ENCODE measurements at regions not wholly inside any gene's neighbourhood (a gene's known extent, or its start where the extent isn't known, plus 50 kb on each side); places are given as distances from the start of the nearest gene placed in this dataset.

DNA sequence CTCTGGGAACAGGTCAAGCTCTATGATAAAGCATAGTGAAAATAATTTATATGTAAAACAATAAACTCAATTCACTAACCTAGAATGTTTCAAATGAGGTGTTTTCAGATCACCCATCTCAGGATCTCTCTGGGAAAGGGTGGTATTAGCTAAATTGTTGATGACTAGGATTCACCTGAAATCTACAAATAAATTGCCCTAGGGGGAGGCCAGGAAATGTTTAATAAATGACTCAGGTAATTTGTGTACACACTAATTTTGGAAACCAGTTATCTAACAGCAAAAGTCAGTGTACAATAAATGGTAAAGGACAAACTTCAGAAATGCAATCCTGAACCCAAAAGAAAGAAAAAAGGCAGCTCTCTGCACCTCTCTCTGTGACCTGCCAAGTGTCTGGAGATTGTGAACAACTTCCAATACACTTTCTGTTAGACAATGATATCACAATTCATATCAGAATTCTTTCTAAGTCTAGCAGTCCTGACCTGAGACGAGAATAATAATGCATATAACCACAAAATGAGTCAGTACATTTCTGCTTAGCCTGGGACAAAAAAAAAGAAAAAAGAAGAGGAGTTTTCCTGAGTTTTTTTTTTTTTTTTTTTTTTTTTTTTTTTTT, 760.0 kb downstream of the EPHA4 start:
- no peaks in the 10 kb centered on the region for H3K27me3 ChIP-seq (ENCODE audit: control insufficient read depth in 1 of 2, insufficient read depth in 1 of 2, low read length in 2 of 2)
- no peak overlapping the region for H3K18ac ChIP-seq (ENCODE audit: low read depth in 1 of 2, low read length in 2 of 2)
- H2AK5ac ChIP-seq (ENCODE audit: low read length, severe bottlenecking) = no peak overlapping the region
- H4K8ac ChIP-seq (ENCODE audit: low read length) = no peak overlapping the region
- H3K23ac ChIP-seq (ENCODE audit: low read length in 2 of 2) = no peak overlapping the region
- H3K4me1 ChIP-seq (ENCODE audit: control insufficient read depth, insufficient read depth, low read depth, low read length) = no peaks in the 10 kb centered on the region
- no peaks in the 10 kb centered on the region for H3K79me1 ChIP-seq (replicated peaks; ENCODE audit: low read length, poor library complexity, severe bottlenecking)
- no peak overlapping the region for H3K4me3 ChIP-seq (ENCODE audit: insufficient read depth in 1 of 2, low read depth in 1 of 2, low read length in 2 of 2)
- no peak overlapping the region for H2AFZ ChIP-seq (ENCODE audit: low read depth, low read length)
- no peak overlapping the region for H2BK15ac ChIP-seq (ENCODE audit: low read depth, poor library complexity, severe bottlenecking)
- no peak overlapping the region for H2BK12ac ChIP-seq (ENCODE audit: low read length in 2 of 2)
- no peak overlapping the region for H3K9ac ChIP-seq (ENCODE audit: low read length)
- DNase-seq = peak; percentile 6
- H3K36me3 ChIP-seq (ENCODE audit: control insufficient read depth in 1 of 2, insufficient read depth in 2 of 2, low read depth in 1 of 2, low read length in 2 of 2) = no peaks in the 10 kb centered on the region
- H2BK120ac ChIP-seq (ENCODE audit: low read depth, low read length) = no peak overlapping the region
- H4K91ac ChIP-seq (ENCODE audit: low read length) = no peak overlapping the region
- H3K9me3 ChIP-seq (ENCODE audit: control insufficient read depth, low read length) = no peaks in the 10 kb centered on the region
- H3K27ac ChIP-seq (ENCODE audit: low read length, poor library complexity, severe bottlenecking) = no peak overlapping the region
- no peak overlapping the region for H3K14ac ChIP-seq (ENCODE audit: low read length in 2 of 2)
- no CpG with 5 or more reads among the region's 1 CpG for whole genome bisulfite sequencing
- no peak overlapping the region for H2BK5ac ChIP-seq (ENCODE audit: low read depth, low read length, poor library complexity, severe bottlenecking)
- no peak overlapping the region for H3K4me2 ChIP-seq (ENCODE audit: low read length, poor library complexity, severe bottlenecking)
- no peak overlapping the region for H3K4ac ChIP-seq (ENCODE audit: low read depth in 1 of 2, low read length in 2 of 2)

DNA sequence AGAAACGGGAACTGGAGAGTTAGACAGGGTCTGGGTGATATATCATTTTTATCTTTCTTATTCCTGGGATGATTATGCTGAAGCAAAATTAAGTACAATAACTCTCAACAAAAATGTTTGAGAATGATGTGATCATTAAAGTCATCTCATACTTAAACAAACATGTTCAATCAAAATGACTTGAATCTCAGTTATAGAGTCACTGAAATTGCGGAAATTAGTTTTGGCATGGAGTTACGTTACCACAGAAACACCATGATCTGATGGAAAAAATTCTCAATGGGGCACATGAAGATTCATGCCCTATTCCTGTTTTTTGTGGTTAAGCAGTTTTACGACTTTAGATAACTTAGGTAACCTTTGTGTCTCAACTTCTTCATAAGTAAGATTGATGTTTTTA, 757.7 kb downstream of the EPHA4 start:
- no peak overlapping the region for H2BK15ac ChIP-seq (ENCODE audit: low read depth, poor library complexity, severe bottlenecking)
- H3K4me3 ChIP-seq (ENCODE audit: insufficient read depth in 1 of 2, low read depth in 1 of 2, low read length in 2 of 2) = no peak overlapping the region
- no peak overlapping the region for H4K91ac ChIP-seq (ENCODE audit: low read length)
- H3K36me3 ChIP-seq (ENCODE audit: control insufficient read depth in 1 of 2, insufficient read depth in 2 of 2, low read depth in 1 of 2, low read length in 2 of 2) = no peaks in the 10 kb centered on the region
- 50% methylated on average over 2 of the region's 4 CpGs for WGBS
- H3K18ac ChIP-seq (ENCODE audit: low read depth in 1 of 2, low read length in 2 of 2) = no peak overlapping the region
- H3K4me2 ChIP-seq (ENCODE audit: low read length, poor library complexity, severe bottlenecking) = no peak overlapping the region
- H3K27me3 ChIP-seq (ENCODE audit: control insufficient read depth in 1 of 2, insufficient read depth in 1 of 2, low read length in 2 of 2) = no peaks in the 10 kb centered on the region
- no peak overlapping the region for H2BK5ac ChIP-seq (ENCODE audit: low read depth, low read length, poor library complexity, severe bottlenecking)
- H2BK120ac ChIP-seq (ENCODE audit: low read depth, low read length) = no peak overlapping the region
- no peak overlapping the region for H3K27ac ChIP-seq (ENCODE audit: low read length, poor library complexity, severe bottlenecking)
- H3K9ac ChIP-seq (ENCODE audit: low read length) = no peak overlapping the region
- H3K9me3 ChIP-seq (ENCODE audit: control insufficient read depth, low read length) = no peaks in the 10 kb centered on the region
- no peak overlapping the region for H3K4ac ChIP-seq (ENCODE audit: low read depth in 1 of 2, low read length in 2 of 2)
- H3K14ac ChIP-seq (ENCODE audit: low read length in 2 of 2) = no peak overlapping the region
- no peak overlapping the region for H4K8ac ChIP-seq (ENCODE audit: low read length)
- DNase-seq = no peak
- H2BK12ac ChIP-seq (ENCODE audit: low read length in 2 of 2) = no peak overlapping the region
- no peak overlapping the region for H2AFZ ChIP-seq (ENCODE audit: low read depth, low read length)
- no peaks in the 10 kb centered on the region for H3K79me1 ChIP-seq (replicated peaks; ENCODE audit: low read length, poor library complexity, severe bottlenecking)
- H2AK5ac ChIP-seq (ENCODE audit: low read length, severe bottlenecking) = no peak overlapping the region
- no peak overlapping the region for H3K23ac ChIP-seq (ENCODE audit: low read length in 2 of 2)
- no peaks in the 10 kb centered on the region for H3K4me1 ChIP-seq (ENCODE audit: control insufficient read depth, insufficient read depth, low read depth, low read length)

DNA sequence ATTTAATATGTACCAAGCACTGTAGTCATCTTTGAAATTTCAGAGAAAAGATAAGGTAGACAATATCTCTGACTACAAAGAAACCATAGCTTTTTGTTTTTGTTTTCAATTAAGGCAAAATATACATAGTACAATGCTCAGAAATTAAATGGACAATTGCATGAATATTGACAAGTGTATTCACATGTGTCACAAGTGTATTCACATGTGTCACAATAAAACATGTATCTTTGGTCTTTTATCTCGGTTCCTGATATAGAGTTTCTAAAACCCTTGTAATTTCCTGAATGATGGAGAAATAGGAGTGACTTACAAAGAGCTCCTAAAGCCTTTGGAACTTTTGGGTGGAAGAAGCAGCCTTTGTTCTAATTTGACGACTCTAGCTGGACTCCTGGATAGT, 756.4 kb downstream of the EPHA4 start:
- no peak for DNase-seq
- Histone ChIP-seq H3K4me3 (ENCODE audit: insufficient read depth in 1 of 2, low read depth in 1 of 2, low read length in 2 of 2) (no peak overlapping the region), H3K18ac (ENCODE audit: low read depth in 1 of 2, low read length in 2 of 2) (no peak overlapping the region), H2BK15ac (ENCODE audit: low read depth, poor library complexity, severe bottlenecking) (no peak overlapping the region), H3K79me1 (replicated peaks; ENCODE audit: low read length, poor library complexity, severe bottlenecking) (no peaks in the 10 kb centered on the region), H2BK5ac (ENCODE audit: low read depth, low read length, poor library complexity, severe bottlenecking) (no peak overlapping the region), H2AK5ac (ENCODE audit: low read length, severe bottlenecking) (no peak overlapping the region), H3K36me3 (ENCODE audit: control insufficient read depth in 1 of 2, insufficient read depth in 2 of 2, low read depth in 1 of 2, low read length in 2 of 2) (no peaks in the 10 kb centered on the region), H2BK120ac (ENCODE audit: low read depth, low read length) (no peak overlapping the region), H3K9me3 (ENCODE audit: control insufficient read depth, low read length) (no peaks in the 10 kb centered on the region), H3K4ac (ENCODE audit: low read depth in 1 of 2, low read length in 2 of 2) (no peak overlapping the region), H2BK12ac (ENCODE audit: low read length in 2 of 2) (no peak overlapping the region), H2AFZ (ENCODE audit: low read depth, low read length) (no peak overlapping the region), H3K14ac (ENCODE audit: low read length in 2 of 2) (no peak overlapping the region), H3K9ac (ENCODE audit: low read length) (no peak overlapping the region), H4K91ac (ENCODE audit: low read length) (no peak overlapping the region), H3K4me1 (ENCODE audit: control insufficient read depth, insufficient read depth, low read depth, low read length) (no peaks in the 10 kb centered on the region), H3K23ac (ENCODE audit: low read length in 2 of 2) (no peak overlapping the region), H3K27ac (ENCODE audit: low read length, poor library complexity, severe bottlenecking) (no peak overlapping the region), H3K4me2 (ENCODE audit: low read length, poor library complexity, severe bottlenecking) (no peak overlapping the region), H4K8ac (ENCODE audit: low read length) (no peak overlapping the region), H3K27me3 (ENCODE audit: control insufficient read depth in 1 of 2, insufficient read depth in 1 of 2, low read length in 2 of 2) (no peaks in the 10 kb centered on the region)
- 88% methylated on average over 1 of the region's 2 CpGs for WGBS

DNA sequence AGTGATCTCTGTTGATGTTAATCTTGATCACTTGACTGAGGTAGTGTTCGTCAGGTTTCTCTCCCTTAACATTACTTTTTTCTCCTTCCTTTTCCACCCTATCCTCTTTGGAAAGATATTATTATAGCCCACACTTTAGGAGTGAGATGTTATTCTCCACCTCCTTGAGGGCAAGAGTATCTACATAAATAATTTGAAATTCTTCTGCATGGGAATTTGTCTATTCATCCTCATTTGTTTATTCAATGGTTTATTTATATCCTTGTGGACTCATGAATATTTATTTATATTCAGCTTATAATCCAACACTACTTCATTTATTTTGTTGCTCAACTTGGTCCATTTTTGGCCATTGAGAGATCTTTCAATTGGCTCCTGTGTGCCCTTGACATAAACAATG, 750.4 kb downstream of the EPHA4 start:
- Histone ChIP-seq H3K14ac (ENCODE audit: low read length in 2 of 2) (no peak overlapping the region), H2BK12ac (ENCODE audit: low read length in 2 of 2) (no peak overlapping the region), H2AK5ac (ENCODE audit: low read length, severe bottlenecking) (no peak overlapping the region), H3K4me3 (ENCODE audit: insufficient read depth in 1 of 2, low read depth in 1 of 2, low read length in 2 of 2) (no peak overlapping the region), H3K27ac (ENCODE audit: low read length, poor library complexity, severe bottlenecking) (no peak overlapping the region), H3K4me1 (ENCODE audit: control insufficient read depth, insufficient read depth, low read depth, low read length) (no peaks in the 10 kb centered on the region), H3K9me3 (ENCODE audit: control insufficient read depth, low read length) (no peaks in the 10 kb centered on the region), H3K36me3 (ENCODE audit: control insufficient read depth in 1 of 2, insufficient read depth in 2 of 2, low read depth in 1 of 2, low read length in 2 of 2) (no peaks in the 10 kb centered on the region), H2BK5ac (ENCODE audit: low read depth, low read length, poor library complexity, severe bottlenecking) (no peak overlapping the region), H3K18ac (ENCODE audit: low read depth in 1 of 2, low read length in 2 of 2) (no peak overlapping the region), H2BK120ac (ENCODE audit: low read depth, low read length) (no peak overlapping the region), H2AFZ (ENCODE audit: low read depth, low read length) (no peak overlapping the region), H4K8ac (ENCODE audit: low read length) (no peak overlapping the region), H3K4me2 (ENCODE audit: low read length, poor library complexity, severe bottlenecking) (no peak overlapping the region), H3K9ac (ENCODE audit: low read length) (no peak overlapping the region), H3K79me1 (replicated peaks; ENCODE audit: low read length, poor library complexity, severe bottlenecking) (no peaks in the 10 kb centered on the region), H3K23ac (ENCODE audit: low read length in 2 of 2) (no peak overlapping the region), H4K91ac (ENCODE audit: low read length) (no peak overlapping the region), H2BK15ac (ENCODE audit: low read depth, poor library complexity, severe bottlenecking) (no peak overlapping the region), H3K4ac (ENCODE audit: low read depth in 1 of 2, low read length in 2 of 2) (no peak overlapping the region), H3K27me3 (ENCODE audit: control insufficient read depth in 1 of 2, insufficient read depth in 1 of 2, low read length in 2 of 2) (no peaks in the 10 kb centered on the region)
- no CpG with 5 or more reads among the region's 1 CpG for WGBS
- DNase-seq = no peak

Measured in mesenchymal stem cell (in vitro differentiated cells and primary cell).